SU-DHL-6 (cell line): ENCODE measurements at regions not wholly inside any gene's neighbourhood (a gene's known extent, or its start where the extent isn't known, plus 50 kb on each side); places are given as distances from the start of the nearest gene placed in this dataset.

Experiments used
- H2AFZ ChIP-seq: fragments of 200-600 bp; sonication (generic); 2 replicates; pipeline ENCODE4 v1.6.1; 2014; ENCODE audit warnings: low read depth, mild to moderate bottlenecking, moderate library complexity, mixed read lengths, antibody characterized with exemption, low read length; ENCODE audit not compliant: severe bottlenecking
- H3F3A ChIP-seq: fragments of 200-600 bp; shearing (Covaris generic); 2 replicates; pipeline ENCODE4 v1.6.0; 2016; ENCODE audit warnings: antibody characterized with exemption, mild to moderate bottlenecking; ENCODE audit not compliant: insufficient read depth
- H3K27ac ChIP-seq: fragments of 200-600 bp; sonication (generic); 2 replicates; pipeline ENCODE4 v1.5.1; 2016; ENCODE audit warnings: low read depth, mild to moderate bottlenecking, low read length, moderate library complexity, mixed read lengths
- H3K27me3 ChIP-seq: fragments of 200-600 bp; sonication (generic), shearing (Covaris generic); 2 replicates; pipeline ENCODE4 v1.6.0; 2014; ENCODE audit warnings: mild to moderate bottlenecking, low read length
- H3K36me3 ChIP-seq: fragments of 200-600 bp; sonication (generic); 2 replicates; pipeline ENCODE4 v1.6.1; 2014; ENCODE audit warnings: mild to moderate bottlenecking, low read length, mixed read lengths
- H3K4me2 ChIP-seq: fragments of 300-600, 200-600 bp; shearing (Covaris generic), sonication (generic); 2 replicates; pipeline ENCODE4 v1.6.0; 2014; ENCODE audit warnings: low read length, low read depth, mild to moderate bottlenecking; ENCODE audit not compliant: poor library complexity, severe bottlenecking
- H3K4me3 ChIP-seq: fragments of 200-600 bp; sonication (generic); 2 replicates; pipeline ENCODE4 v1.5.1; 2014; ENCODE audit warnings: antibody characterized with exemption, low read length, mild to moderate bottlenecking, mixed read lengths; ENCODE audit not compliant: insufficient read depth, poor library complexity, severe bottlenecking
- H3K79me2 ChIP-seq: fragments of 200-600 bp; sonication (generic); 2 replicates; pipeline ENCODE4 v1.6.1; 2014; ENCODE audit warnings: mild to moderate bottlenecking, low read length, moderate library complexity; ENCODE audit not compliant: insufficient read depth
- H3K9ac ChIP-seq: fragments of 200-600 bp; sonication (generic); 2 replicates; pipeline ENCODE4 v1.7.0; 2014; ENCODE audit warnings: mild to moderate bottlenecking, low read length
- H3K9me2 ChIP-seq: fragments of 200-600 bp; sonication (generic); replicated peaks from 2 replicates; pipeline ENCODE4 v1.6.1; 2014; ENCODE audit warnings: low read length; ENCODE audit not compliant: insufficient read depth
- H3K9me3 ChIP-seq: fragments of 200-600 bp; sonication (generic); 2 replicates; pipeline ENCODE4 v1.6.1; 2014; ENCODE audit warnings: low read length, mixed read lengths; ENCODE audit not compliant: insufficient read depth
- H4K20me1 ChIP-seq: fragments of 200-600 bp; sonication (generic); 2 replicates; pipeline ENCODE4 v1.6.1; 2014; ENCODE audit warnings: low read depth, mild to moderate bottlenecking, antibody characterized with exemption, low read length, moderate library complexity, mixed read lengths
- EZH2phosphoT487 ChIP-seq: fragments of 200-600 bp; sonication (generic), shearing (Covaris generic); conservative IDR thresholded peaks from 2 replicates; pipeline ENCODE4 v1.6.1; 2018; ENCODE audit warnings: mild to moderate bottlenecking, antibody characterized with exemption, low read length, moderate library complexity, mixed read lengths
- TF ChIP-seq, protein P1 (sequence below): fragments of 200-600 bp; sonication (generic); IDR thresholded peaks from one replicate; pipeline ENCODE4 v1.5.1; 2017; ENCODE audit warnings: antibody characterized with exemption, mild to moderate bottlenecking, low read length, moderate library complexity; ENCODE audit not compliant: insufficient read depth, poor library complexity, severe bottlenecking

DNA sequence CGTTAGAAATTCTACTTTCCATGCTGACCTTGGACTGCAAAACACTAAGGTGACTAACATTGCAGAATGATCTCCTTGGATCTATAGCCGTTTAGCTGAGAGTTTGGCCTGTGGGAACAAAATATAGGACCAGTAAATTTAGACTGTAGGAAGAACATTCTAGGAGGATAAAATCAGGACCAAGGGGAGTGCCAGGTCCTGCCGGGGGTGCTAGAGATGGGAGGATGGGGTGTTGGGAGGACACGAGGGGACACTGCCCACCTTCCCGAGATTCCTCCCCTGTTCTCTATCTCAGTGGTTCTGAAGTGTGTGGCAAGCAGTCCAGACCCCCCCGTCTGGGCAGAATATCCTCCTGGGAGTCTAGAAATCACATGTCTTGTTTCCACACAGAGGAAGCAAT, 445.2 kb downstream of the ZSWIM6 start:
- H3K79me2 ChIP-seq: no peaks in the 10 kb centered on the region
- no peak overlapping the region for H3K9ac ChIP-seq
- no peaks in the 10 kb centered on the region for H4K20me1 ChIP-seq
- no peaks in the 10 kb centered on the region for H3K27me3 ChIP-seq
- H3K9me3 ChIP-seq: no peaks in the 10 kb centered on the region
- H3K27ac ChIP-seq: no peak overlapping the region
- no peak overlapping the region for H2AFZ ChIP-seq
- H3K9me2 ChIP-seq: no peaks in the 10 kb centered on the region
- no peak overlapping the region for H3K4me3 ChIP-seq
- H3F3A ChIP-seq: no peaks in the 10 kb centered on the region
- TF ChIP-seq, protein P1, sequence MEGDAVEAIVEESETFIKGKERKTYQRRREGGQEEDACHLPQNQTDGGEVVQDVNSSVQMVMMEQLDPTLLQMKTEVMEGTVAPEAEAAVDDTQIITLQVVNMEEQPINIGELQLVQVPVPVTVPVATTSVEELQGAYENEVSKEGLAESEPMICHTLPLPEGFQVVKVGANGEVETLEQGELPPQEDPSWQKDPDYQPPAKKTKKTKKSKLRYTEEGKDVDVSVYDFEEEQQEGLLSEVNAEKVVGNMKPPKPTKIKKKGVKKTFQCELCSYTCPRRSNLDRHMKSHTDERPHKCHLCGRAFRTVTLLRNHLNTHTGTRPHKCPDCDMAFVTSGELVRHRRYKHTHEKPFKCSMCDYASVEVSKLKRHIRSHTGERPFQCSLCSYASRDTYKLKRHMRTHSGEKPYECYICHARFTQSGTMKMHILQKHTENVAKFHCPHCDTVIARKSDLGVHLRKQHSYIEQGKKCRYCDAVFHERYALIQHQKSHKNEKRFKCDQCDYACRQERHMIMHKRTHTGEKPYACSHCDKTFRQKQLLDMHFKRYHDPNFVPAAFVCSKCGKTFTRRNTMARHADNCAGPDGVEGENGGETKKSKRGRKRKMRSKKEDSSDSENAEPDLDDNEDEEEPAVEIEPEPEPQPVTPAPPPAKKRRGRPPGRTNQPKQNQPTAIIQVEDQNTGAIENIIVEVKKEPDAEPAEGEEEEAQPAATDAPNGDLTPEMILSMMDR: no peak
- TF ChIP-seq EZH2phosphoT487: no peak
- no peaks in the 10 kb centered on the region for H3K36me3 ChIP-seq
- no peak overlapping the region for H3K4me2 ChIP-seq

DNA sequence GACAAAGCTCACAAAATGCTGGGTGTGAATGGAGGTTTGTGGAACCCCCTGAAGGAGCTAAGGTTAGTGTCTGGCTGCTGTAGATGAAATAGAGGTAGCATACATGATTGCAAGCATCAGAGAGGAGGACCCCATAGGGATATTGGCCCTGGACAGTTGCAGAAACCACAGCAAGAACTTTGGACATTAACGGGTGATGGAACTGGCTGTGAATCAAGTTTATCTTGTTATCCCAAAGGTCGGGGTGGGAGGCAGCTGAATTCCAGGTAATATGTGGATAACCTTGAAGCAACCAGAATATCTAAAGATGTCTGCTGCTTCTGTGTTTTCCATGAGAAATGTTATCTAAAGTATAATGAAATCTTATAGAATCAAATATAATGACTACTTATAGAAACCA, 447.7 kb downstream of the ZSWIM6 start:
- H3K4me3 ChIP-seq: no peak overlapping the region
- no peaks in the 10 kb centered on the region for H3K9me3 ChIP-seq
- no peaks in the 10 kb centered on the region for H3K9me2 ChIP-seq
- no peaks in the 10 kb centered on the region for H3K27me3 ChIP-seq
- no peaks in the 10 kb centered on the region for H3K36me3 ChIP-seq
- TF ChIP-seq EZH2phosphoT487: no peak
- TF ChIP-seq, protein P1: no peak
- H3K9ac ChIP-seq: no peak overlapping the region
- no peaks in the 10 kb centered on the region for H3K79me2 ChIP-seq
- H2AFZ ChIP-seq: no peak overlapping the region
- H4K20me1 ChIP-seq: no peaks in the 10 kb centered on the region
- no peak overlapping the region for H3K4me2 ChIP-seq
- H3F3A ChIP-seq: no peaks in the 10 kb centered on the region
- H3K27ac ChIP-seq: no peak overlapping the region

DNA sequence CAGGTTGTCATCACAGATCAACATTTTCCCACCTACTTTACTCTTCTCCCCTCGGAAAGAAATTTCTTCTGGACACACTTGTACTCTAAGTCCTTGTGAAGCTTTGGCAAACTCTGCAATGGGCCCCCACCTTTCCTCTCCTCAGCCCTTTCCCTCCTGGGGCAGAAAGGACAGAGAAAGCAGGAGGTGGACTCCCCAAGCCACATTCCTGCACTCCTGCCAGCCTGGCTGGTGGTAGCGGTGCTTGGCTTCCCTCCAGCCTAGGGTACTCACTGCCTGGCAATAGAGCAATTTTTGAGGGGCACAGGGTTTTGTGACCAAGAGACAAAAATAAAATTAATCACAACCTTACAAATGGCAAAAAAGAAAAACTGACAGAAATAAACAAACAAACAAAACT, 451.4 kb downstream of the ZSWIM6 start:
- Histone ChIP-seq H4K20me1 (no peaks in the 10 kb centered on the region), H3K79me2 (no peaks in the 10 kb centered on the region), H3K36me3 (no peaks in the 10 kb centered on the region), H3F3A (no peaks in the 10 kb centered on the region), H3K4me3 (no peak overlapping the region), H2AFZ (no peak overlapping the region), H3K9me3 (no peaks in the 10 kb centered on the region), H3K27ac (no peak overlapping the region), H3K9me2 (no peaks in the 10 kb centered on the region), H3K4me2 (no peak overlapping the region), H3K9ac (no peak overlapping the region), H3K27me3 (no peaks in the 10 kb centered on the region)
- no peak for TF ChIP-seq EZH2phosphoT487
- TF ChIP-seq, protein P1: no peak
